D721Med (cell line): ENCODE measurements at regions not wholly inside any gene's neighbourhood (a gene's known extent, or its start where the extent isn't known, plus 50 kb on each side); places are given as distances from the start of the nearest gene placed in this dataset.

ENCODE experiments used
- DNase-seq: peaks from one replicate; pipeline ENCODE4 v3.0.0; 2011; ENCODE audit warnings: low spot score; ENCODE audit not compliant: insufficient read length
- FAIRE-seq: peaks from 2 replicates; lab custom pipeline; 2011; peaks lifted over from hg19 to GRCh38; lab: Jason Lieb, UNC
- CTCF ChIP-seq: IDR thresholded peaks from 2 replicates; pipeline ENCODE4 v1.5.1; 2012; ENCODE audit warnings: mild to moderate bottlenecking, control low read depth; ENCODE audit not compliant: insufficient read depth; ENCODE audit errors: missing control alignments

GRCh38 chr2:235234736-235235135 is 259.1 kb upstream of the AGAP1 start:
- DNase-seq (no peak), FAIRE-seq (no peak)
- no peak for TF ChIP-seq CTCF

DNA sequence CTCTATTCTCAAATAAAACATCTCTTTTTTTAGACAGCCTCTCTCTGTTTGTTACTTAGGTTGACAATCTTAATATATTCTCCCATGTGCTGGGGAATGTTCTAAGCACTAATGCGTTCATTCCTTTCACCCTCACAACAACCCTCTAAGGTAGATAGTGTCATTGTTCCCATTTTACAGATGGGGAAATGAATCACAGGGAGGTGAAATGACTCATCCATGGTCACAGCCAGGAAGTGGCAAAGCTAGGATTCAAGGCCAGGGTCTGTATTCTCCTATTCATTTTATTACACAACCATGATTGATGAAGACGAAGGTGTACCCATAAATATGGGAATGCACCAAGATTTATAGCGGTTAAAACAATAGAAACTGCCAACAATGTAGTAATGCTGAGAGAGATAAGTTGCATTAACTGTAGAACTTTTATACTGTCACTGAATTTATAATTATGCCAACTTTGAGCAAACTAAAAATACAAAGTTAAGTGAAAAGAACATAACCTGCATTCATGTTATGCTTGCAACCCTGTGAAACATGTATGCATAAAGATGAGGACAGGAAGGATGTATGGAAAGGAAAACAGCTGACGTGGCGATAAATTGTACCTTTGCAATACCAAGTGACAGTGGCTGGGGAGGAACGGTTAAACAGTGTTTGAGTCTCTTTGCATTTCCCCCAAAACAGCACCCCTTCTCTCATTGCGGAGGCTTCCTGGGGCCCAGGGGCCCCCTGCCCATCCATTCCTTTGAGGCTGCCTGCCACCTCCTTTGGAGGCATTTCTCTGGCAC is 257.7 kb upstream of the AGAP1 start:
- no peak for FAIRE-seq

GRCh38 chr2:235238537-235238936 is 255.3 kb upstream of the AGAP1 start:
- DNase-seq = no peak
- TF ChIP-seq CTCF = no peak
- no peak for FAIRE-seq

More for the DNA sequence above, 257.7 kb upstream of the AGAP1 start:
- no peak for TF ChIP-seq CTCF
- no peak for DNase-seq

- TF ChIP-seq CTCF = no peak
- DNase-seq (no peak), FAIRE-seq (no peak)
Measured at GRCh38 chr2:235240574-235240973, 253.3 kb upstream of the AGAP1 start.

GRCh38 chr2:235244255-235245220 is 249.3 kb upstream of the AGAP1 start:
- TF ChIP-seq CTCF = no peak
- no peak for FAIRE-seq
- no peak for DNase-seq

DNA sequence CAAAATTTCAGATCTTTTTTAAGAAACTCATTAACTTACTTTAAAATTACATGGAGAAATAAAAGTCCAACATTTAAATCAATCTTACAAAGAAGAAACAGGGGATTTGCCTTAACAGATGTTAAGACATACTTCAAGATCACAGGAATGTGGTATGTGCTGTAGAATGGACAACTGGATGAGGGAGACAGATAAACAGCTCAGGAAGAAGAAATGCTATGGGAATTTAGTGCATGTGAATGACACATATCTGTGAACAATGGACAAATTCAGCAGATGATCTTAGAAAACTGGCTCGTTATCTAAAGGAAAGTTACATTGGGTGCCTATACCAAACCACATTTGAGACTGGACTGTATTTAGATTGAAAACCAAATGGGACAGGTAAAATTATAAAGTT is 246.8 kb upstream of the AGAP1 start:
- no peak for TF ChIP-seq CTCF
- FAIRE-seq (no peak), DNase-seq (no peak)
